DOHH2 (cell line): ENCODE measurements at regions not wholly inside any gene's neighbourhood (a gene's known extent, or its start where the extent isn't known, plus 50 kb on each side); places are given as distances from the start of the nearest gene placed in this dataset.

ENCODE experiments used
- H3F3A ChIP-seq: fragments of 200-600 bp; sonication (generic), shearing (Covaris generic); 2 replicates; pipeline ENCODE4 v1.6.0; 2016; ENCODE audit warnings: antibody characterized with exemption, mild to moderate bottlenecking; ENCODE audit not compliant: control insufficient read depth, insufficient read depth
- H3K27ac ChIP-seq: fragments of 200-600 bp; sonication (generic); 2 replicates; pipeline ENCODE4 v1.5.1; 2014; ENCODE audit warnings: low read depth, mild to moderate bottlenecking, low read length, moderate library complexity
- H3K27me3 ChIP-seq: fragments of 200-600 bp; sonication (generic); 2 replicates; pipeline ENCODE4 v1.6.1; 2014; ENCODE audit warnings: mild to moderate bottlenecking, low read length, mixed read lengths; ENCODE audit not compliant: control insufficient read depth
- H3K36me3 ChIP-seq: fragments of 200-600 bp; sonication (generic); 2 replicates; pipeline ENCODE4 v1.6.1; 2014; ENCODE audit warnings: mild to moderate bottlenecking, low read length, moderate library complexity, mixed read lengths; ENCODE audit not compliant: control insufficient read depth
- H3K4me1 ChIP-seq: fragments of 200-600 bp; sonication (generic); 2 replicates; pipeline ENCODE4 v1.6.1; 2014; ENCODE audit warnings: mild to moderate bottlenecking, low read length, mixed read lengths; ENCODE audit not compliant: control insufficient read depth
- H3K4me2 ChIP-seq: fragments of 200-600 bp; sonication (generic); 2 replicates; pipeline ENCODE4 v1.6.0; 2014; ENCODE audit warnings: mild to moderate bottlenecking, low read length, moderate library complexity
- H3K4me3 ChIP-seq: fragments of 200-600 bp; sonication (generic); 2 replicates; pipeline ENCODE4 v1.5.1; 2014; ENCODE audit warnings: mild to moderate bottlenecking, low read length, mixed read lengths
- H3K79me2 ChIP-seq: fragments of 200-600 bp; sonication (generic); 2 replicates; pipeline ENCODE4 v1.6.1; 2014; ENCODE audit warnings: mild to moderate bottlenecking, low read length, mixed read lengths; ENCODE audit not compliant: control insufficient read depth
- H3K9me2 ChIP-seq: fragments of 200-600 bp; sonication (generic); replicated peaks from 2 replicates; pipeline ENCODE4 v1.6.1; 2014; ENCODE audit warnings: mild to moderate bottlenecking, low read length, mixed read lengths; ENCODE audit not compliant: control insufficient read depth
- H3K9me3 ChIP-seq: fragments of 200-600 bp; sonication (generic); 2 replicates; pipeline ENCODE4 v1.6.1; 2014; ENCODE audit warnings: antibody characterized with exemption, low read length, mixed read lengths; ENCODE audit not compliant: control insufficient read depth, insufficient read depth
- H4K20me1 ChIP-seq: fragments of 200-600 bp; sonication (generic); 2 replicates; pipeline ENCODE4 v1.6.0; 2014; ENCODE audit warnings: low read depth, mild to moderate bottlenecking, antibody characterized with exemption, low read length, moderate library complexity; ENCODE audit not compliant: control insufficient read depth, insufficient read depth
- EZH2phosphoT487 ChIP-seq: fragments of 200-600 bp; sonication (generic); IDR thresholded peaks from 2 replicates; pipeline ENCODE4 v1.6.1; 2017; ENCODE audit warnings: borderline replicate concordance, mild to moderate bottlenecking, antibody characterized with exemption, low read length, moderate library complexity, mixed read lengths
- TF ChIP-seq, protein P1 (sequence below): fragments of 200-600 bp; sonication (generic); IDR thresholded peaks from one replicate; pipeline ENCODE4 v1.5.1; 2014; ENCODE audit warnings: antibody characterized with exemption, mild to moderate bottlenecking, low read depth, low read length; ENCODE audit not compliant: poor library complexity, severe bottlenecking

DNA sequence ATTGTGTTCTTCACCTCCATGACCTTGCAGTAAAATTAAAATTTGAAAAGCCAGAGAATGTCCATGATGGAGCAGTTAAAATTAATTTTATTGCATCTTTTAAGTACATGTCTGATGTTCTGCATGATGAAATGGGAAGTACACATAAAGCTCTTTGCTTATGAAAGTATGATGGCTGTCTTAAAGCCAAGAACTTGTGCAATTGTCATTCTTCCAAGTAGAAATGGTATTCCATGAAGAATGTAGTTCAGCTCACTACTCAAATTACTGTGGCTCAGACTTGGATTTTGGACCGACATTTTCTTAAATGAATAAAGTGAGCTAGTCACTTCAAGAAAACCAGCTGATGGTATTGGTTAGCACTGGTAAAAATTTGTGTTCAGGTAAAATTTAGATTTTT, 161.7 kb upstream of the CXCL13 start:
- no peaks in the 10 kb centered on the region for H3K4me1 ChIP-seq
- H3K4me3 ChIP-seq, result no peak overlapping the region
- no peaks in the 10 kb centered on the region for H4K20me1 ChIP-seq
- no peaks in the 10 kb centered on the region for H3K9me2 ChIP-seq
- no peak for TF ChIP-seq EZH2phosphoT487
- TF ChIP-seq, protein P1, sequence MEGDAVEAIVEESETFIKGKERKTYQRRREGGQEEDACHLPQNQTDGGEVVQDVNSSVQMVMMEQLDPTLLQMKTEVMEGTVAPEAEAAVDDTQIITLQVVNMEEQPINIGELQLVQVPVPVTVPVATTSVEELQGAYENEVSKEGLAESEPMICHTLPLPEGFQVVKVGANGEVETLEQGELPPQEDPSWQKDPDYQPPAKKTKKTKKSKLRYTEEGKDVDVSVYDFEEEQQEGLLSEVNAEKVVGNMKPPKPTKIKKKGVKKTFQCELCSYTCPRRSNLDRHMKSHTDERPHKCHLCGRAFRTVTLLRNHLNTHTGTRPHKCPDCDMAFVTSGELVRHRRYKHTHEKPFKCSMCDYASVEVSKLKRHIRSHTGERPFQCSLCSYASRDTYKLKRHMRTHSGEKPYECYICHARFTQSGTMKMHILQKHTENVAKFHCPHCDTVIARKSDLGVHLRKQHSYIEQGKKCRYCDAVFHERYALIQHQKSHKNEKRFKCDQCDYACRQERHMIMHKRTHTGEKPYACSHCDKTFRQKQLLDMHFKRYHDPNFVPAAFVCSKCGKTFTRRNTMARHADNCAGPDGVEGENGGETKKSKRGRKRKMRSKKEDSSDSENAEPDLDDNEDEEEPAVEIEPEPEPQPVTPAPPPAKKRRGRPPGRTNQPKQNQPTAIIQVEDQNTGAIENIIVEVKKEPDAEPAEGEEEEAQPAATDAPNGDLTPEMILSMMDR, result no peak
- H3K9me3 ChIP-seq, result no peaks in the 10 kb centered on the region
- no peaks in the 10 kb centered on the region for H3K27me3 ChIP-seq
- H3F3A ChIP-seq, result no peaks in the 10 kb centered on the region
- H3K79me2 ChIP-seq, result no peaks in the 10 kb centered on the region
- H3K27ac ChIP-seq, result no peak overlapping the region
- no peaks in the 10 kb centered on the region for H3K36me3 ChIP-seq
- H3K4me2 ChIP-seq, result no peak overlapping the region

DNA sequence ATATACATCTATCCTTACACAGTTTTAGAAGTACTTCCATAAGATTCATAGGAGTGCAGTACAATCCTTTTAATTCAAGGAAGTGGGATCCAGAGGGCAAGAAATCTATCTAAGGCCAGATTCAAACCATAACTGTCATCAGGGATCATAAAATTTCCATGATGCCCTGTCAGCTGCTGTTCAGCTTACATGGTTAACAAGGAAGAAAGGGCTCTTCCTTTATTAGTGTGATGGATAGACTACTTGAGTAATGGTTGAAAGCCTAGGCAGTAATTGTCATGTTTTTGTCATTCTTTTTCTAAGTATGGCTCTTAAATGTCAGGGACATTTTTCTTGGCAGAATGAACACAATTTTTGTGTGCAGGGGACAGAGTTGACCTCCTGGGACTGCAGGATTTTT, 159.8 kb upstream of the CXCL13 start:
- Histone ChIP-seq H3K27ac (no peak overlapping the region), H3K4me1 (no peaks in the 10 kb centered on the region), H3K9me3 (no peaks in the 10 kb centered on the region), H3F3A (no peaks in the 10 kb centered on the region), H3K36me3 (no peaks in the 10 kb centered on the region), H3K27me3 (no peaks in the 10 kb centered on the region), H3K79me2 (no peaks in the 10 kb centered on the region), H3K4me3 (no peak overlapping the region), H4K20me1 (no peaks in the 10 kb centered on the region), H3K4me2 (no peak overlapping the region), H3K9me2 (no peaks in the 10 kb centered on the region)
- TF ChIP-seq EZH2phosphoT487, result no peak
- TF ChIP-seq, protein P1, result no peak

DNA sequence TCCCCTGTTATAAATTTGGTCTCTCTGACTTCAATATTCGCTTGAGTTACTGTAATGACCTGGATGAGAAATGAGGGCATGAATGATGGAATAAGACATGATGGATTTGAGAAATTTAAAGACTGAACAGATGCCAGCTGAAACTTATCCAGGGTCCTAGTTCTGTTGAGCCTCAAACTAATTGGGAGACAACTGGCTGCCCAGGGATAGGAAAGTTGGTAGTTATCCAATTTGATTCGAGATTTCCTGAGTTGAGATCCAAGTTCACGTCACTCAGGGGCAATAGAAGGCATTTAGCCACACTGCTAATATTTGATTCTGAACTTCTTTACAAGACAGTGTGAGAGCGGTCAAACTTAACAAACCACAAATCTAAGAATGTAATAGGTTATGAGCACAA, 159.0 kb upstream of the CXCL13 start:
- H3K79me2 ChIP-seq, result no peaks in the 10 kb centered on the region

More for the DNA sequence above, 159.0 kb upstream of the CXCL13 start:
- no peaks in the 10 kb centered on the region for H3K36me3 ChIP-seq
- H3K4me1 ChIP-seq, result no peaks in the 10 kb centered on the region
- TF ChIP-seq, protein P1, result no peak
- TF ChIP-seq EZH2phosphoT487, result no peak
- no peaks in the 10 kb centered on the region for H3F3A ChIP-seq
- no peaks in the 10 kb centered on the region for H3K9me2 ChIP-seq
- H3K27me3 ChIP-seq, result no peaks in the 10 kb centered on the region
- H3K4me2 ChIP-seq, result no peak overlapping the region
- H3K4me3 ChIP-seq, result no peak overlapping the region
- no peak overlapping the region for H3K27ac ChIP-seq
- H3K9me3 ChIP-seq, result no peaks in the 10 kb centered on the region
- no peaks in the 10 kb centered on the region for H4K20me1 ChIP-seq
